ENCODE measurements at regions not wholly inside any gene's neighbourhood (a gene's known extent, or its start where the extent isn't known, plus 50 kb on each side); places are given as distances from the start of the nearest gene placed in this dataset.

DNA sequence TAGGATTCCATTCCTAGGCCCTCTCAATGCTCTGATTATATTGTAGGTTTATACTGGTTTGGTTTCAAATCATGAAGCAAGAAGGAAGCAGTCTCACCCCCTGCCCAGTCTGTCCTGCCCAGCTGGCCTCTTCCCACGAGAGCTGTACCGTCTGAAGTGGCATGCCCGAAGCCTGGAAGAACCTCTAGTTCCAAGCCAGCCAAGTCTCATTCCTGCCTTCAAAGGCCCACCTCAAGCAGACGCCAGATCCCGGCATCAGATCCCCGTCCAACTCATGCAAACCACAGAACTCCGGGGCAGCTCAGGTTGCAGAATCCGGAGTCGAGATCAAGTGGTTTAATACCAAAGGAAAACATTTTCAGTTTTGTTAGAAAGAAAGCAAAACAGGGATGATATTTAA, 234.4 kb downstream of the LPIN1 start:
- no peaks in the 10 kb centered on the region for H3K36me3 ChIP-seq (ENCODE audit: control insufficient read depth in 2 of 2, extremely low read depth in 1 of 2, insufficient read depth in 2 of 2, low read length in 2 of 2)
- H3K9me1 ChIP-seq (ENCODE audit: control insufficient read depth, extremely low read depth, insufficient read depth, low read length): no peaks in the 10 kb centered on the region
- no peaks in the 10 kb centered on the region for H3K79me2 ChIP-seq (ENCODE audit: control insufficient read depth, insufficient read depth, low read length)
- no peaks in the 10 kb centered on the region for H3K9me3 ChIP-seq (ENCODE audit: control insufficient read depth, low read depth, low read length)
- no peak overlapping the region for H2AFZ ChIP-seq (ENCODE audit: control insufficient read depth, low read length)
- dilution Hi-C loops (cut with MboI; ENCODE audit: extremely low pct_ligation_motif_present, low sequenced_read_pairs): no loop called here
- H3K4me3 ChIP-seq (ENCODE audit: control insufficient read depth in 2 of 3, extremely low read depth in 1 of 3, insufficient read depth in 2 of 3, low read depth in 1 of 3, low read length in 3 of 3): no peak overlapping the region
- peaks cover 4% of the 10 kb centered on the region for H3K27me3 ChIP-seq (ENCODE audit: control insufficient read depth, extremely low read depth, insufficient read depth, low read length)
- no peak overlapping the region for H3K27ac ChIP-seq (ENCODE audit: control insufficient read depth, insufficient read depth, low read length)
- no peak for FAIRE-seq
- TF ChIP-seq, protein P1, sequence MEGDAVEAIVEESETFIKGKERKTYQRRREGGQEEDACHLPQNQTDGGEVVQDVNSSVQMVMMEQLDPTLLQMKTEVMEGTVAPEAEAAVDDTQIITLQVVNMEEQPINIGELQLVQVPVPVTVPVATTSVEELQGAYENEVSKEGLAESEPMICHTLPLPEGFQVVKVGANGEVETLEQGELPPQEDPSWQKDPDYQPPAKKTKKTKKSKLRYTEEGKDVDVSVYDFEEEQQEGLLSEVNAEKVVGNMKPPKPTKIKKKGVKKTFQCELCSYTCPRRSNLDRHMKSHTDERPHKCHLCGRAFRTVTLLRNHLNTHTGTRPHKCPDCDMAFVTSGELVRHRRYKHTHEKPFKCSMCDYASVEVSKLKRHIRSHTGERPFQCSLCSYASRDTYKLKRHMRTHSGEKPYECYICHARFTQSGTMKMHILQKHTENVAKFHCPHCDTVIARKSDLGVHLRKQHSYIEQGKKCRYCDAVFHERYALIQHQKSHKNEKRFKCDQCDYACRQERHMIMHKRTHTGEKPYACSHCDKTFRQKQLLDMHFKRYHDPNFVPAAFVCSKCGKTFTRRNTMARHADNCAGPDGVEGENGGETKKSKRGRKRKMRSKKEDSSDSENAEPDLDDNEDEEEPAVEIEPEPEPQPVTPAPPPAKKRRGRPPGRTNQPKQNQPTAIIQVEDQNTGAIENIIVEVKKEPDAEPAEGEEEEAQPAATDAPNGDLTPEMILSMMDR (optimal IDR thresholded peaks at IDR 0.05 in 1 of 3, IDR thresholded peaks at IDR 0.05 in 1 of 3, conservative IDR thresholded peaks at IDR 0.05 in 1 of 3; ENCODE audit: extremely low read depth in 1 of 3, insufficient read depth in 2 of 3, low read length in 3 of 3): no peak
- TF ChIP-seq EZH2 (IDR thresholded peaks at IDR 0.05; ENCODE audit: low read length): no peak
- no peak overlapping the region for H3K4me2 ChIP-seq (ENCODE audit: control insufficient read depth, extremely low read depth, insufficient read depth, low read depth, low read length)
- no peak for DNase-seq (ENCODE audit: low read depth, low spot score)
- H3K9ac ChIP-seq (ENCODE audit: control insufficient read depth, extremely low read depth, insufficient read depth, low read length): no peak overlapping the region
- H3K4me1 ChIP-seq (ENCODE audit: control insufficient read depth, extremely low read depth, insufficient read depth, low read length): peaks cover 8% of the 10 kb centered on the region
- no peaks in the 10 kb centered on the region for H4K20me1 ChIP-seq (ENCODE audit: control insufficient read depth, extremely low read depth, insufficient read depth, low read length)

- no peak overlapping the region for H3K9ac ChIP-seq (ENCODE audit: control insufficient read depth, extremely low read depth, insufficient read depth, low read length)
- DNase-seq (ENCODE audit: low read depth, low spot score) (no peak), FAIRE-seq (no peak)
- TF ChIP-seq EZH2 (IDR thresholded peaks at IDR 0.05; ENCODE audit: low read length): no peak
- TF ChIP-seq, protein P1 (optimal IDR thresholded peaks at IDR 0.05 in 1 of 3, IDR thresholded peaks at IDR 0.05 in 1 of 3, conservative IDR thresholded peaks at IDR 0.05 in 1 of 3; ENCODE audit: extremely low read depth in 1 of 3, insufficient read depth in 2 of 3, low read length in 3 of 3): no peak
- no peaks in the 10 kb centered on the region for H3K9me3 ChIP-seq (ENCODE audit: control insufficient read depth, low read depth, low read length)
- no peak overlapping the region for H3K27ac ChIP-seq (ENCODE audit: control insufficient read depth, insufficient read depth, low read length)
- H4K20me1 ChIP-seq (ENCODE audit: control insufficient read depth, extremely low read depth, insufficient read depth, low read length): no peaks in the 10 kb centered on the region
- H2AFZ ChIP-seq (ENCODE audit: control insufficient read depth, low read length): no peak overlapping the region
- H3K27me3 ChIP-seq (ENCODE audit: control insufficient read depth, extremely low read depth, insufficient read depth, low read length): peaks cover 4% of the 10 kb centered on the region
- H3K36me3 ChIP-seq (ENCODE audit: control insufficient read depth in 2 of 2, extremely low read depth in 1 of 2, insufficient read depth in 2 of 2, low read length in 2 of 2): no peaks in the 10 kb centered on the region
- H3K4me3 ChIP-seq (ENCODE audit: control insufficient read depth in 2 of 3, extremely low read depth in 1 of 3, insufficient read depth in 2 of 3, low read depth in 1 of 3, low read length in 3 of 3): no peak overlapping the region
- no peak overlapping the region for H3K4me2 ChIP-seq (ENCODE audit: control insufficient read depth, extremely low read depth, insufficient read depth, low read depth, low read length)
- dilution Hi-C loops (cut with MboI; ENCODE audit: extremely low pct_ligation_motif_present, low sequenced_read_pairs): no loop called here
- H3K9me1 ChIP-seq (ENCODE audit: control insufficient read depth, extremely low read depth, insufficient read depth, low read length): no peaks in the 10 kb centered on the region
- H3K79me2 ChIP-seq (ENCODE audit: control insufficient read depth, insufficient read depth, low read length): no peaks in the 10 kb centered on the region
- no peaks in the 10 kb centered on the region for H3K4me1 ChIP-seq (ENCODE audit: control insufficient read depth, extremely low read depth, insufficient read depth, low read length)
These were observed 237.0 kb downstream of the LPIN1 start for GRCh38 chr2:11983401-11983800.
